ENCODE measurements at regions not wholly inside any gene's neighbourhood (a gene's known extent, or its start where the extent isn't known, plus 50 kb on each side); places are given as distances from the start of the nearest gene placed in this dataset.
A peak's percentile ranks its signal among the peaks of the same experiment; 100 is the strongest.

GRCh38 chr20:52539891-52540290, 348.3 kb upstream of the ZFP64 start:
- Histone ChIP-seq H3K4me3 (ENCODE audit: low read depth in 1 of 2, low read length in 2 of 2) (no peak overlapping the region), H3K27me3 (ENCODE audit: insufficient read depth, low read length, poor library complexity) (peaks cover 17% of the 10 kb centered on the region), H3K27ac (ENCODE audit: low read length) (no peak overlapping the region), H3K9me3 (ENCODE audit: insufficient read depth, low read length, severe bottlenecking) (no peaks in the 10 kb centered on the region), H3K36me3 (ENCODE audit: insufficient read depth, low read length) (no peaks in the 10 kb centered on the region), H2AFZ (ENCODE audit: low read depth, low read length) (no peak overlapping the region), H3K4me1 (ENCODE audit: insufficient read depth, low read length) (no peaks in the 10 kb centered on the region), H3K79me2 (ENCODE audit: insufficient read depth, low read length) (no peaks in the 10 kb centered on the region), H3K4me2 (ENCODE audit: insufficient read depth, low read length) (no peak overlapping the region), H3K9ac (ENCODE audit: low read depth, low read length) (no peak overlapping the region), H4K20me1 (ENCODE audit: insufficient read depth, low read length) (no peaks in the 10 kb centered on the region)
- DNase-seq (no peak), ATAC-seq (ENCODE audit: insufficient read depth, low read depth) (no peak)
- peak; percentile 48 for TF ChIP-seq CTCF (IDR thresholded peaks at IDR 0.05; ENCODE audit: borderline replicate concordance, extremely low read depth, low read length, poor library complexity, severe bottlenecking)
- no peak for TF ChIP-seq EZH2 (IDR thresholded peaks at IDR 0.05; ENCODE audit: borderline replicate concordance, low read depth, low read length, severe bottlenecking)

- ATAC-seq (ENCODE audit: insufficient read depth, low read depth), result no peak
These were observed 345.3 kb upstream of the ZFP64 start for GRCh38 chr20:52536841-52537400.

GRCh38 chr20:52536040-52536439, 344.5 kb upstream of the ZFP64 start:
- TF ChIP-seq EZH2 (IDR thresholded peaks at IDR 0.05; ENCODE audit: borderline replicate concordance, low read depth, low read length, severe bottlenecking), result no peak
- TF ChIP-seq CTCF (IDR thresholded peaks at IDR 0.05; ENCODE audit: borderline replicate concordance, extremely low read depth, low read length, poor library complexity, severe bottlenecking), result no peak
- no peaks in the 10 kb centered on the region for H3K79me2 ChIP-seq (ENCODE audit: insufficient read depth, low read length)
- no peak overlapping the region for H3K9ac ChIP-seq (ENCODE audit: low read depth, low read length)
- no peaks in the 10 kb centered on the region for H3K36me3 ChIP-seq (ENCODE audit: insufficient read depth, low read length)
- H3K27ac ChIP-seq (ENCODE audit: low read length), result no peak overlapping the region
- H3K4me1 ChIP-seq (ENCODE audit: insufficient read depth, low read length), result no peaks in the 10 kb centered on the region
- no peak for DNase-seq
- no peak overlapping the region for H2AFZ ChIP-seq (ENCODE audit: low read depth, low read length)
- H3K4me3 ChIP-seq (ENCODE audit: low read depth in 1 of 2, low read length in 2 of 2), result no peak overlapping the region
- no peak for ATAC-seq (ENCODE audit: insufficient read depth, low read depth)
- H4K20me1 ChIP-seq (ENCODE audit: insufficient read depth, low read length), result no peaks in the 10 kb centered on the region
- no peaks in the 10 kb centered on the region for H3K9me3 ChIP-seq (ENCODE audit: insufficient read depth, low read length, severe bottlenecking)
- H3K4me2 ChIP-seq (ENCODE audit: insufficient read depth, low read length), result no peak overlapping the region
- H3K27me3 ChIP-seq (ENCODE audit: insufficient read depth, low read length, poor library complexity), result peaks cover 20% of the 10 kb centered on the region

More at GRCh38 chr20:52536841-52537400, 345.3 kb upstream of the ZFP64 start:
- H3K27me3 ChIP-seq (ENCODE audit: insufficient read depth, low read length, poor library complexity), result peaks cover 20% of the 10 kb centered on the region
- no peak overlapping the region for H2AFZ ChIP-seq (ENCODE audit: low read depth, low read length)
- no peak overlapping the region for H3K9ac ChIP-seq (ENCODE audit: low read depth, low read length)
- H3K4me1 ChIP-seq (ENCODE audit: insufficient read depth, low read length), result no peaks in the 10 kb centered on the region
- TF ChIP-seq CTCF (IDR thresholded peaks at IDR 0.05; ENCODE audit: borderline replicate concordance, extremely low read depth, low read length, poor library complexity, severe bottlenecking) (no peak), EZH2 (IDR thresholded peaks at IDR 0.05; ENCODE audit: borderline replicate concordance, low read depth, low read length, severe bottlenecking) (no peak)
- H3K4me2 ChIP-seq (ENCODE audit: insufficient read depth, low read length), result no peak overlapping the region
- no peak for DNase-seq
- no peaks in the 10 kb centered on the region for H3K36me3 ChIP-seq (ENCODE audit: insufficient read depth, low read length)
- no peak overlapping the region for H3K4me3 ChIP-seq (ENCODE audit: low read depth in 1 of 2, low read length in 2 of 2)
- no peak overlapping the region for H3K27ac ChIP-seq (ENCODE audit: low read length)
- H3K79me2 ChIP-seq (ENCODE audit: insufficient read depth, low read length), result no peaks in the 10 kb centered on the region
- H3K9me3 ChIP-seq (ENCODE audit: insufficient read depth, low read length, severe bottlenecking), result no peaks in the 10 kb centered on the region
- H4K20me1 ChIP-seq (ENCODE audit: insufficient read depth, low read length), result no peaks in the 10 kb centered on the region
